Subcutaneous abdominal adipose tissue (tissue), 5 donors: ENCODE measurements at regions not wholly inside any gene's neighbourhood (a gene's known extent, or its start where the extent isn't known, plus 50 kb on each side); places are given as distances from the start of the nearest gene placed in this dataset.
"Not testable (repeated sequence)": the region's sequence is repeated elsewhere in the genome, so short reads cannot be mapped to it uniquely, and the experiment has no call there.

ENCODE experiments used
- H3K27ac ChIP-seq: one replicate; pipeline ENCODE4 v1.7.0; 2013; ENCODE audit warnings: low read depth, mild to moderate bottlenecking, inconsistent platforms, low read length, moderate library complexity
- H3K27me3 ChIP-seq, 5 donors: one replicate each; pipeline ENCODE4 v1.7.0; 2013; ENCODE audit warnings: low read length in 5 of 5, inconsistent platforms in 1 of 5; ENCODE audit not compliant: control insufficient read depth in 5 of 5, insufficient read depth in 4 of 5
- H3K36me3 ChIP-seq, 5 donors: one replicate each; pipeline ENCODE4 v1.7.0; 2013; ENCODE audit warnings: low read length in 5 of 5; ENCODE audit not compliant: control insufficient read depth in 5 of 5, insufficient read depth in 5 of 5
- H3K4me1 ChIP-seq, 5 donors: one replicate each; pipeline ENCODE4 v1.7.0; 2013; ENCODE audit warnings: low read length in 5 of 5, mild to moderate bottlenecking in 3 of 5, moderate library complexity in 1 of 5; ENCODE audit not compliant: control insufficient read depth in 5 of 5, insufficient read depth in 5 of 5
- H3K4me3 ChIP-seq, 5 donors: one replicate each; pipeline ENCODE4 v1.7.0; 2013; ENCODE audit warnings: low read length in 5 of 5, low read depth in 1 of 5
- H3K9ac ChIP-seq, 5 donors: one replicate each; pipeline ENCODE4 v1.7.0; 2013; ENCODE audit warnings: low read length in 5 of 5, mild to moderate bottlenecking in 4 of 5, moderate library complexity in 3 of 5
- H3K9me3 ChIP-seq, 5 donors: one replicate each; pipeline ENCODE4 v1.7.0; 2013; ENCODE audit warnings: low read length in 5 of 5; ENCODE audit not compliant: control insufficient read depth in 5 of 5
- donor health status: healthy.
- donor health status: healthy.
- donor health status: healthy.
- donor health status: healthy.
- donor health status: healthy.

DNA sequence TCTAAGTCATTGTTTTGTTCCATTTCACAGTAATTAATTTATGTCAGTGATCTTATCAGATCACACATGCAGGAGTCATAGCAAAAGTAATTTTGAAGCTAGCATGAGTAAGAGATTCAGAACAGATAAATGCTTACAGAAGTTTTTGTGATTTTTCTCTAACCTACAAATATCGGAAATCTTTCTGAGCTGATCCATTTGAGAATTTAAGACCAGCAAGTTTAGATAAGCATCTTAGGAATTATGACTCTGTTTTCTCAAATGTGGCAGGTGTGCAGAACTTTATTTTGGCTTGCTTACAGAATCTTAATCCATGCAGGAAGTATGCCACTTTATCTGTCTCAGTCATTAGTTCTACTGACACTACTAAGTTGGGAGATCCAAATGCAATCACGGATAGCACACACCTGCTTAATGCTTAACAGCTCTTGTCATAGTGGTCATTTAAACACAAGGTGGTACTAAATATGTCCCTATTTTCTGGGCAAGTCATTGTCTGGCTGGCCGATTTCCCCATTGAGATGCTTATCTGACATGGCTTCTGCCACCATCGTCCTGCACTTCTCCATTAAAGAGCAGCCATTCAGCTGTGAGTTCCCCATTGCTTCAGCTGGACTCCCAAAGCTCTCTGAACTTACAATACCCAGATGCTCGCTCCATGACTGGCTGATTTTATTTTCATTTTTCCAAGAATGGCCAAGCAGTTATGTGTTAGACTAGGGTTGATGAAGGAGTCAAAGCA, 305.4 kb upstream of the NUDT12 start:
- no peak overlapping the region for H3K4me3 ChIP-seq
- no peaks in the 10 kb centered on the region for H3K4me1 ChIP-seq
- H3K9ac ChIP-seq: no peak overlapping the region
- H3K27me3 ChIP-seq: no peaks in the 10 kb centered on the region
- H3K9me3 ChIP-seq: peaks cover 0 to 4% (median 0%) of the 10 kb centered on the region in 5 donors
- H3K27ac ChIP-seq: no peak overlapping the region
- no peaks in the 10 kb centered on the region for H3K36me3 ChIP-seq

DNA sequence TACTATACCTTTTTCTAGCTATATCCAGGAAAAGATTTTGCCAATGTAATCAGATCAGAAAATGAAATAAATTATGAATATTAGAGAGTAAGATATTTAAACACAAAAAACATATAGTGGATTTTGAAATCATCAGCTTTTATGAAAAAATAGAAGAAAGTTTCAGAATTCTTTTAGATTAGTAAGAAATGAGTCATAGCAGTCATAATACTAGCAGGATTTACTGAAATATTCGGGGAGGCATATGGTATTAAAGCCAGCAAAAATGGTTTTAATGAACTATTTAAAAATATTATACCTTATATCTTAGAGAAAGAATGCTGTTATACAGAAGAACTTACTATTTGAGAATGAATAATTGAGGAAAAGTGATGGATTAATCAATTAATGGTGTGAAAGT, 303.6 kb upstream of the NUDT12 start:
- H3K9ac ChIP-seq: no peak overlapping the region
- no peaks in the 10 kb centered on the region for H3K4me1 ChIP-seq
- H3K9me3 ChIP-seq: peaks cover 0 to 4% (median 0%) of the 10 kb centered on the region in 5 donors
- H3K36me3 ChIP-seq: no peaks in the 10 kb centered on the region
- H3K27me3 ChIP-seq: no peaks in the 10 kb centered on the region
- no peak overlapping the region for H3K27ac ChIP-seq
- no peak overlapping the region for H3K4me3 ChIP-seq

DNA sequence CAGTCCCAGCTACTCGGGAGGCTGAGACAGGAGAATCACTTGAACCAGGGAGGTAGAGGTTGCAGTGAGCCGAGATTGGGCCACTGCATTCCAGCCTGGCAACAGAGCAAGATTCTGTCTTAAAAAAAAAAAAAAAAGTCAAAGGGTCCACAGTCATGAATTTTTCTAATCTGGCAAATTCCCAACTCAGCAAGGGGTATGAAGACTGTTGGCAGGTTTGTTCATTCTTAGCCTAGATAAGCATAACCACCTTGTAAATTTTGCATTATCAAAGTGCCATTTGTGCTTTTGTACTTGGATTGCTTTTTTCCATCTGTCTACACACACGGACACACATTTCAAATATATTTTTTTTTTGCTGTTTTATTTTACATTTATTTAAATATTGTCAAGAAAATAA, 299.8 kb upstream of the NUDT12 start:
- Histone ChIP-seq H3K9ac (no peak overlapping the region), H3K27ac (no peak overlapping the region), H3K9me3 (peaks cover 0 to 4% (median 0%) of the 10 kb centered on the region in 5 donors), H3K36me3 (no peaks in the 10 kb centered on the region), H3K4me3 (no peak overlapping the region), H3K4me1 (no peaks in the 10 kb centered on the region), H3K27me3 (no peaks in the 10 kb centered on the region)

DNA sequence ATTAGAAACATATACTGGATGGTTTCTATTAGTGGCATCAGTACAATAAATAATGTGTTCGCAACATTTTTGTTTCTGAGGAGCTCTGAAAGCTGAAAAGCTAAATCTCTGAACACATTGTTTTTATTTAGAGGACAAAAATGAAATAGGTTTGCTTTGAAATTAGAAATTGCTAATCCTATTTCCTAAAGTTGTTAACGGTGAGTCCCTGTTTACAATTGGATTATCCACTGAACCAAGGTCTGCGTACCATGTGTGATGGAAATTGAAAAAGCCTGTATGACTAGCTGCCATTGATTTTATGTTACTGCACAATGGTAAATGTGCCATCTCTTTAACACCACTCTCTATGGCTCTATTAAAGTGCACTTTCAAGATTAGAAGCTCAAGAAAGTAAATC, 297.7 kb upstream of the NUDT12 start:
- no peak overlapping the region for H3K4me3 ChIP-seq
- H3K4me1 ChIP-seq: no peaks in the 10 kb centered on the region
- H3K36me3 ChIP-seq: no peaks in the 10 kb centered on the region
- H3K9me3 ChIP-seq: peaks cover 0 to 1% (median 0%) of the 10 kb centered on the region in 5 donors
- H3K9ac ChIP-seq: no peak overlapping the region
- H3K27me3 ChIP-seq: no peaks in the 10 kb centered on the region
- H3K27ac ChIP-seq: no peak overlapping the region

DNA sequence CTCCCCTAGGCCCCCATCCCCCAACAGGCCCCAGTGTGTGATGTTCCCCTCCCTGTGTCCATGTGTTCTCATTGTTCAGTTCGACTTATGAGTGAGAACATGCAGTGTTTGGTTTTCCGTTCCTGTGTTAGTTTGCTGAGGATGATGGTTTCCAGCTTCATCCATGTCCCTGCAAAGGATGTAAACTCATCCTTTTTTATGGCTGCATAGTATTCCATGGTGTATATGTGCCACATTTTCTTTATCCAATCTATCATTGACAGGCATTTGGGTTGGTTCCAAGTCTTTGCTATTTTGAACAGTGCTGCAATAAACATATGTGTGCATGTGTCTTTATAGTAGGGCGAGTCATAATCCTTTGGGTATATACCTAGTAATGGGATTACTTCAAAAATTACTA, 295.8 kb upstream of the NUDT12 start:
- H3K4me1 ChIP-seq, H3K36me3 ChIP-seq, H3K9ac ChIP-seq, H3K4me3 ChIP-seq, H3K27me3 ChIP-seq, H3K27ac ChIP-seq, H3K9me3 ChIP-seq: not testable (repeated sequence)

DNA sequence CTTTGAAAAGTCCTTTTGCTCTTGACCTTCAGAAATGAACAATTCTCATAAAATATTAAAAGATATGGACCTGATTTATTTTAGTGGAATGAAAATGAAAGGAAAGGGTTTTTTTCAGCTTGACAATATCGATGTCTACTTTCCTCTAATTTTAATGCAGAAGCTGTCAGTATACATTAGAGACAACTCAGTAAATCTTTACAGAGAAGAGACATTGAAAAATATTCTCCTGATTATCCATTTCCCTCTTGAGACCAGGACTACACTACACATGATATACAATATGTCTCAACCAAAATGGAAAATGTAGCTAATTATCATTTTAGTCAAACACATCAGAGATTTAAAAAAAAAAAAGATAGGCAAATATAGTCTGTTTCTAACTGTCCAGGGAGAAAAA, 288.5 kb upstream of the NUDT12 start:
- H3K9ac ChIP-seq: no peak overlapping the region
- H3K27ac ChIP-seq: no peak overlapping the region
- H3K9me3 ChIP-seq: no peaks in the 10 kb centered on the region
- no peak overlapping the region for H3K4me3 ChIP-seq
- no peaks in the 10 kb centered on the region for H3K36me3 ChIP-seq
- H3K27me3 ChIP-seq: no peaks in the 10 kb centered on the region
- no peaks in the 10 kb centered on the region for H3K4me1 ChIP-seq

DNA sequence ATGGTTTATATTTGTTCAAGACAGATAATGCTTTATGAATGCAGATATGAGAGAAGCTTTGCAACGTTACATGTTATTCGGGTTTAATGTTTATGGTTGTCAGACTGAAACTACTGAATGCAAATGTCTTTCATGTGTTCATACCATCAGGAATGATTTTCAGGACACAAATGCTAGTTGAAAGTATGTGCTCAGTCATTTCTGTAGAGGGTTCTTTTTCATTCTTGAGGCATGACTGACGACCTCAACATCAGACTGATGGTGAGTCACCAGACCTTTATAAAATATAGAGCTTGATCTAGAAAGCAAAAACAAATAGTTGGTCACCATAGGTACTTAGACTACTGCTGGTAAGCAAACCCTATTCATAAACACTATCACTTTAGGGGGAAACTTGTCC, 287.3 kb upstream of the NUDT12 start:
- no peaks in the 10 kb centered on the region for H3K27me3 ChIP-seq
- no peaks in the 10 kb centered on the region for H3K9me3 ChIP-seq
- H3K4me1 ChIP-seq: no peaks in the 10 kb centered on the region
- no peak overlapping the region for H3K9ac ChIP-seq
- H3K4me3 ChIP-seq: no peak overlapping the region
- no peak overlapping the region for H3K27ac ChIP-seq
- H3K36me3 ChIP-seq: no peaks in the 10 kb centered on the region

DNA sequence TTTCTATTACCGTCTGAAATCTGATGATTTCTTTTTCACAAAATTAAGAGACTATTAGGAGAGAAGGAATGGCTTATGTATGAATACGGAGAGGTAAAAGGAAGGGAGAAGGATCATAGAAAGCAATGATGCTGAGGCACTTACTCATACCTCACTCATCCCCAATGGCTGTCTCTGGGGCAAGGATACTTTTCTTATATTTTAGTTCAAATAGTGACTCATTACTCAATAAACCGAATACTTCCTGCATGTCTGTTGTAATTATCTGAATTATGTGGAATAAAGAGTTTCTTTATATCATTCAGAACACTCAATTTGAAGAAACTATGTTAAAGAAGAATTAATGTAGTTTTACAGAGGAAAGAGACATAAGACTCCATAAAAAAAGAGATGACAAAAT, 284.5 kb upstream of the NUDT12 start:
- H3K36me3 ChIP-seq: no peaks in the 10 kb centered on the region
- no peaks in the 10 kb centered on the region for H3K9me3 ChIP-seq
- H3K27ac ChIP-seq: no peak overlapping the region
- no peak overlapping the region for H3K4me3 ChIP-seq
- H3K4me1 ChIP-seq: no peaks in the 10 kb centered on the region
- H3K27me3 ChIP-seq: no peaks in the 10 kb centered on the region
- H3K9ac ChIP-seq: no peak overlapping the region

DNA sequence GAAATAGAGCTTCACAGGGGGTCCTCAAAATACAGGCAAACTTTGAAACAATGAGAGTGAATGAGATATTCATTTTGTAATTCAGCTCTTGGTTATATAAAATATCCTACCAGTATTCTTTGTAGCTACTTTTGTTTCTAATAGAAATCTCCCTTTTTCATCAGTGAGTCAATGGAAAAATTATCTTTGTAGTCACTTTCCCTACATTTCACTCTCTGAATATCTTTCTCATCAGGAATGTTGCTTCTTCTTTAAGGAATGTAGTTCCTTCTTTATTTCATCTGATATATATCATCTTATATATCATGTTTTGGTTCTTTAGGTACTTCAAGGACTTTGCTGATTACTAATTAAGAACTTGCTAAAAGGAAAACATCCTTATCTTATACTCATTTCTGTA, 280.3 kb upstream of the NUDT12 start:
- Histone ChIP-seq H3K36me3 (no peaks in the 10 kb centered on the region), H3K4me3 (no peak overlapping the region), H3K27ac (no peak overlapping the region), H3K4me1 (no peaks in the 10 kb centered on the region), H3K9me3 (no peaks in the 10 kb centered on the region), H3K9ac (no peak overlapping the region), H3K27me3 (no peaks in the 10 kb centered on the region)

DNA sequence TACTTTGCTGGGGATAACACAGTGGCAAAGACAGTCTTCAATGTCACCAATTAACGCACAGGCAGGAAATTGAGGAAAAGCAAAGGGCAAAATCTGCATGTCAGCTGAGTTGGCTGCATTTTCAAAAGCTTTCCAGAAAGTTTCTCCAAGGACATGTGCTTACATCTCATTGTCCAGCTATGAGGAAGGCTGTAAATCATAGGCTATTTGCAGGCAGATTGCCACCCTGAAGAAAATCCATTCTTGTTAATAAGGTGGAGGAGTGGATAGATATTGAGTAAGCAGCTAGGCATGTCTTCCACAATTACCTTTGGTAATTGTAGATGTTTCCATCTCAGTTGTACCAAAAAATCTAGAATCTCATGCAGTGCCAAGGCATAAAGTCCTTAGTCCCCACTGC, 278.0 kb upstream of the NUDT12 start:
- H3K9me3 ChIP-seq: no peaks in the 10 kb centered on the region
- no peak overlapping the region for H3K4me3 ChIP-seq
- H3K27ac ChIP-seq: no peak overlapping the region
- no peaks in the 10 kb centered on the region for H3K36me3 ChIP-seq
- no peaks in the 10 kb centered on the region for H3K27me3 ChIP-seq
- no peak overlapping the region for H3K9ac ChIP-seq
- no peaks in the 10 kb centered on the region for H3K4me1 ChIP-seq

DNA sequence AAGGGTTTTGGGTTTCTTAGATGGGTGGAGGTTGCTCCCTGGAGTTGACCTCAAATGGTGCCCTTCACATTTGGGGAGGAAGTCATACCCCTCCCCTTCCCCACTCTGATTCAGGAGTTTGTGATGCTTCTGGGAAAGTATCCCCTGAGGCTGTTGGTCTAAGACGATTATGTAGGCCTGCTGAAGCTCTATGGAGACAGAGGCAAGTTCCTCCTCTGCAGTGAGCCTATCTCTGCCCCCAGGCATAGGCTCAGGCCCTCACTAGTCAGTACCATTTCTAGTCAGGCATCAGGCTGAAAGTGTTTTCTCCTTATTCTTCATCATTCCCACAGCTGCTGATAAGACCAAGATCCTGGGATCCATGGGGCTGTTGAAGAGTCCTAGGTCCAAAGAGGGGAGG, 271.6 kb upstream of the NUDT12 start:
- Histone ChIP-seq H3K9ac (no peak overlapping the region), H3K9me3 (no peaks in the 10 kb centered on the region), H3K27me3 (no peaks in the 10 kb centered on the region), H3K4me1 (no peaks in the 10 kb centered on the region), H3K36me3 (no peaks in the 10 kb centered on the region), H3K4me3 (no peak overlapping the region), H3K27ac (no peak overlapping the region)
